HG03565 (cell line): ENCODE measurements at regions not wholly inside any gene's neighbourhood (a gene's known extent, or its start where the extent isn't known, plus 50 kb on each side); places are given as distances from the start of the nearest gene placed in this dataset.

Experiments used
- ATAC-seq: cut with Tn5 transposase; IDR thresholded peaks from one replicate; pipeline ENCODE4 v1.9.1; 2021; ENCODE audit warnings: mild to moderate bottlenecking, moderate library complexity; ENCODE audit not compliant: unreplicated experiment

GRCh38 chr18:73261923-73262322 lies 394.1 kb upstream of the NETO1 start:
- no peak for ATAC-seq

GRCh38 chr18:73261243-73261642 lies 393.5 kb upstream of the NETO1 start:
- no peak for ATAC-seq

GRCh38 chr18:73258375-73259087 lies 390.7 kb upstream of the NETO1 start:
- ATAC-seq: no peak

GRCh38 chr18:73254564-73254963 lies 386.8 kb upstream of the NETO1 start:
- ATAC-seq: no peak

GRCh38 chr18:73249030-73249429 lies 381.2 kb upstream of the NETO1 start:
- ATAC-seq: no peak

GRCh38 chr18:73246763-73247162 lies 379.0 kb upstream of the NETO1 start:
- ATAC-seq: no peak

- ATAC-seq: no peak
These were observed 377.6 kb upstream of the NETO1 start for GRCh38 chr18:73245345-73245744.

GRCh38 chr18:73244401-73244800 lies 376.6 kb upstream of the NETO1 start:
- ATAC-seq: no peak

- ATAC-seq: no peak
These were observed 373.1 kb upstream of the NETO1 start for GRCh38 chr18:73240899-73241298.

- ATAC-seq: no peak
These were observed 368.1 kb upstream of the NETO1 start for GRCh38 chr18:73235921-73236320.

- ATAC-seq: peak; percentile 82
These were observed 367.7 kb upstream of the NETO1 start for GRCh38 chr18:73235491-73235890.

- ATAC-seq: peak; percentile 77
These were observed 365.1 kb upstream of the NETO1 start for GRCh38 chr18:73232933-73233332.

- ATAC-seq: no peak
These were observed 352.9 kb upstream of the NETO1 start for GRCh38 chr18:73220663-73221062.

- ATAC-seq: no peak
These were observed 350.5 kb upstream of the NETO1 start for GRCh38 chr18:73218293-73218692.

GRCh38 chr18:73214970-73215369 lies 347.2 kb upstream of the NETO1 start:
- no peak for ATAC-seq

GRCh38 chr18:73212442-73212841 lies 344.7 kb upstream of the NETO1 start:
- no peak for ATAC-seq

- ATAC-seq: no peak
These were observed 334.2 kb upstream of the NETO1 start for GRCh38 chr18:73201940-73202339.

- ATAC-seq: no peak
These were observed 331.4 kb upstream of the NETO1 start for GRCh38 chr18:73199151-73199550.

GRCh38 chr18:73189718-73190117 lies 321.9 kb upstream of the NETO1 start:
- ATAC-seq: no peak

GRCh38 chr18:73168236-73168635 lies 300.4 kb upstream of the NETO1 start:
- no peak for ATAC-seq

- no peak for ATAC-seq
These were observed 296.6 kb upstream of the NETO1 start for GRCh38 chr18:73164430-73164829.

GRCh38 chr18:73163236-73163635 lies 295.4 kb upstream of the NETO1 start:
- no peak for ATAC-seq

GRCh38 chr18:73156117-73156516 lies 288.3 kb upstream of the NETO1 start:
- no peak for ATAC-seq
